Left renal cortex interstitium (tissue), 4 donors: ENCODE measurements at regions not wholly inside any gene's neighbourhood (a gene's known extent, or its start where the extent isn't known, plus 50 kb on each side); places are given as distances from the start of the nearest gene placed in this dataset.

Experiments
- DNase-seq, 4 donors: peaks; one replicate each; pipeline ENCODE4 v3.0.0-alpha.2; 2013; ENCODE audit warnings: low read depth in 4 of 4, low spot score in 2 of 4, missing footprints in 1 of 4

DNA sequence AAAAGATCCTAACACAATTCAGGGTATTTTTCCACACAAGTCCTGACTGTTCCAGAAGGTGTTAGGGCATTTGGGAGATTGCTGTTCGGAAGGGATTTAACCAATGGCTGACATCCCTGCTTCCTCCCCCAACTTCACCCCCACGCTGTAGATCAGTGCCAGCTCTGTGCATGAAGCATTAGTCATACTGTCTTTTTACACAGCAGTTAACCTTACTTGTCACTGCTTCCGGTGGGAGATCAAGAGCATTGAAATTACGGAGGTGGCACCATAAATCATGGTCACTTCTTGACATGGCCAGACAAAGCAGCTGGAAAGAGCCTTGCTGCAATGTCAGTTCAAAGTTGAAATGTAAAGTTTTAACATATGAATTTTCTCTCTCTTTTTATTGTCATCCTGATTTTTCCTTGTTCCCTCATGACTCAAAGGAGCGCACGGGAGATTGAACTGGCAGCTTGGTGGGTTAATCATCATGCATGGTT is 70.2 kb downstream of the HRH4 start:
- peak in 3 of 4 donors; percentile 61 to 66 (median 62) for DNase-seq

DNA sequence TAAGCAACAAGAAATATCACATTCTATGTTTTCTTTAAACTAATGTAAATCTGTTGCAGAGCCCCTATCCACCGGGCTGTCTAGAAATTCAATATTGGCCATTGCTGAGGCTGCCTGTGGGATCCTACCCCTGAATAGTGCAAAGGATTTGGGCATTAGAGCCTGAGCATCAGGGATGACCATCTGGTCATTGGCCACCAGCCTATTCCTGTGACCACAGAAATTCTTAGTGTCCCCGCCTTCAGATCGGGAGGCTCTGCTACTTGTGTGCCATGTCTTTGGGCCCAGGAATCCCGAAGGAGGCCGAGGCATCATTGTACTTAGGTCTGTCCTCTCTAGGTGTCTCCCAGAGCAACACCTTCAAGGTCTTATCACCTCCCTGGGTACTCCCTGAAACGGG is 73.8 kb downstream of the HRH4 start:
- DNase-seq, result no peak

DNA sequence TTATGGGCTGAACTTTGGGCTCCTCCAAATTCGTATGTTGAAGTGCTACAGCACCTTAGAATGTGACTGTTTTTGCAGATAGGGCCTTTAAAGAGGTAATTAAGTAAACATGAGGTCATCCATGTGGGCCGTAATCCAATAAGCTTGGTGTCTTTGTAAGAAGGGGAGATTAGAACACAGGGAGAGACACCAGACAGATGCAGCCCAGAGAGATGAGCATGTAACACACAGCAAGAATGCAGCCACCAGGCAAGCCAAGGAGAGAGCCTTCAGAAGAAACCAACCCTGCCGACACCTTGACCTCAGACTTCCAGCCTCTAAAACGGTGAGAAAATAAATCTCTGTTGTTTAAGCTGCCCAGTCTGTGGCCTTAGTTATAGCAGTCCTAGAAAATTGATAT is 74.3 kb downstream of the HRH4 start:
- DNase-seq, result no peak

DNA sequence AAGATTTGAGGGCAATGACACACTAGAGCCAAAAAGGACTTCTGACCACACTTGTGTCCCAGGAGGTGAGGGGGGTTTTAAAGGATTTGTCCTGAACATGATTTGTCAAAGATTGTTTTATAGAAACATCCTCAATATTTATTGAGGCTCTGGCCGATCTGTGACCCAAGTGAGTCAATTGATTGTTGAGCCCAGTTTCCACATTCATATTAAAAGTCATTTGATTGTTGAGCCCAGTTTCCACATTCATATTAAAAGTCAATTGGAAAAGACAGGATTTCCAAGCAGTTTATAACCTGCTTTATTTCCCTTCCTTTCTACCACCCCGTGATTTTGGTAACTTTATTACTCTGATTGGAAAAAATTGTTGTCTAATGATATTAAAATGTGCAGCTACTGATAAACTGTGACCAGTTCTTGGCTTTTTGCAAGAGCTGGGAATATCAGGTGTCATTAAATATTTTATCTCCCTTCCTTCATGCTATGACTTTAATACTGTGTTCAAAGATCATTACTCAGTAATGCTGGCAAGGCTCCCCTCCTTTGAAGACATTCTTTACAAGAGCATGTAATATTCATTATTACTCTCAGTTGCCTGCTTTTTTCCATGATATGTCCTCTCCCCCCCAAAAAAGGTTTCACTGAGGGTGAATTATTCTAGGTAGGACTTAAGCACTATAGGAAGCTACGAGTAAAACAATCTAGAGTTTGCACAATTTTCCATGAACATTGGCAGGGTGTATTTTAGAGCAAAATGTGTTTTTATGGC is 75.3 kb downstream of the HRH4 start:
- DNase-seq, result no peak

DNA sequence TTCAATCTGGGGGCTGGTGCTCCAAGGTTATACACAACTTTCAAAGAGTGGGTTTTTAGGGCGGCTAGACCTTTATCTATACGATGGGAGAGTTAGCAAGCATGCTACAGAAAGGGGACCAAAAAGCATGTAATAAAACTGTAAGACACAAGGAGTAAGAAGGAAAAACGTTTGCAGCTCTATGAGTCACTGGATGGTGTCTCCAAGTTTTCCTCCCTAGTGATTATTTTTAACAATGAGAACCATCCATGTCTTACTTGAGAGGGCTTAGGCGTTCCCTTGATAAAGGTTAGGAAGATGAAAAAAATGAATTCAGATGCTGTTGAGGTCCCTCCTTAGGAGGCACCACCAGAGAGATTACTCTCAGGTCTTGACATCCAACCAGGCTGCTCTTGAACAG is 75.9 kb downstream of the HRH4 start:
- DNase-seq, result no peak

DNA sequence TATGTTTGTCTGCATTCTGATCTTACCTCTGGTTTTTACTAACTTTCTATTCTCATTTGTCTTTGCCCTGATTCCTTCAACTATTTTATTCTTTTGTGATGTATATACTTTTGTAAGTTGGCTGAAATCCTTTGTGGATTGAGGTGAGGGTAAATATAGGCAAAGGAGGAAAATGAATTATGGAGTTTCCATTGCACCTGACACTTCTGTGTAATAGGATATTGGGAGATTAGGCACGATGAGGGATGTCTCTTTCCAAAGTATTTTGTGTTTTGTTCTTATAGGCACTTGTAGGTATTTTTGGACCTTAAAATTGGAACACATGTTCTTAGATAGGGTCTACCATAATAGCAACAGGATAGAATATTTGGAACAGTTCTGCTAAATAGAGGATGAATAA is 76.4 kb downstream of the HRH4 start:
- no peak for DNase-seq

DNA sequence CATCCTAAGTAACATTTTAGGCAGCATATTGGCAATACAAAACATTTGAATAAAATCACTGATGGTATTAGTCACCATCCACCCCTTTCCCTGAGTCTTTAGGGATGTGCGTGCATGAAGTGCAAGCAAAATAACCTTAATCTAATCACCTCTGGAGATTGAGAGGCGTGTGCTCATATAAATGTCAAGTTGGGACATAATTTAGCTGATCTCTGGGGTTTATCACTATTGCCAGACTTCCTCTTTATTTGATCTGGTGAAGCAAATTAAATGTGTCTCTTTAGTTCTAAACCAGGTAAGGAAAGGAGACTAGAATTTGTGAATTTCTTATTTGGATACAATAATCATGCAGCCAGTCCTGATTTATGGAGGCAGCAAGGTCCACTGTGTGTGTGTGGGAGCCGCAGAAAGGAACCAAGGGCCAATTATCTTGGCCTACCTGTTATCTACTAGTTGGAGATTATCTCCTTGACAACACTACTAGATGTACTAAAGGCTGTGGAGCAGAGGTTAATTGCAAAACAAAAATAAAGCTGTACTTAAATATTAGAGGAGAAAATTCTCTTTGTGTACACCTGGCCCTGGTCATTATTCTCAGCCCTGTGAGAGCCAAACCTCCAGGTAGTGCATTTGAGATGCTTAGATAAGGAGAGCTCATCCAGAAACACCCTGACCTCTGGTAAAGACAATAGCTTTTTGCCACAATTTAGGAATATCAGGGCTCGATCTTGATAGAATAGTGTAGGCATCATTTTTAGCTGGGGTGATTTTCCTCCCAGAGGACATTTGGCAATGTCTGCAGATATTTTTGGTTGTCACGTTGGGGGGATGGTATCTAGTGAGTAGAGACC is 78.2 kb downstream of the HRH4 start:
- no peak for DNase-seq

DNA sequence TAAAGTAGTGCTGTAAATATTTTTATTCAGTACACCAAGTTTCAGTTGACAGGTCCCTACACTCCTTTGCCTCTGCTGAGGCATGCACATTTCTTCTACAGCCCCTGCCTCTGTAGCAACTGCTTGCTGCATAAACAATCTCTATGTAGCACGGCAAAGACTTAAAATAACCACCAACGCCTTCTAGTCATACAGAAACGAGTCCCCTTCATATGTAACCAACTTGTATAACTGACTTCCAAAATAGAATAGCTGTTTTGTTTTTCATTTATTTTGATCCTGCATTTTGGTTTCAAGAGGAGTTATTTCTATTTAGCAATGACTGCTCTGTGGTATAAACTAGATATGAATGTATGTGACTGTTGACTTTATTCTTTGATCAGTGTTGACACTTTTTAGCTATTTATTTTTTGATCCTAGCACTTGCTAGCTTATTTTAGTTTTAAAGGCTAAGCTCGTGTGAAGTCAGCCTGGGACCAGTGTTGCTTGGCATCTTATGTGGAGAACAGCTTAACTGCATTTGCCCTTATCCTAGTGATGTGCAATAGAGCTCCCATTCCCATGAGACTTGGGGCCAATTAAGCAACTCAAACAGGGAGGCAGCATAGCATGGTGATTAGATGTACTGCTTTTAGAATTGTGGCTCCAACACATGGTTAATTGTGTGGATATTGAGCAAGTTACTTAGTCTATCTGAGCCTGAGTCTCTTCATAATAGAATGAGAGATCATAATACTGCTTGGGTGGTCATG is 79.6 kb downstream of the HRH4 start:
- DNase-seq, result no peak

DNA sequence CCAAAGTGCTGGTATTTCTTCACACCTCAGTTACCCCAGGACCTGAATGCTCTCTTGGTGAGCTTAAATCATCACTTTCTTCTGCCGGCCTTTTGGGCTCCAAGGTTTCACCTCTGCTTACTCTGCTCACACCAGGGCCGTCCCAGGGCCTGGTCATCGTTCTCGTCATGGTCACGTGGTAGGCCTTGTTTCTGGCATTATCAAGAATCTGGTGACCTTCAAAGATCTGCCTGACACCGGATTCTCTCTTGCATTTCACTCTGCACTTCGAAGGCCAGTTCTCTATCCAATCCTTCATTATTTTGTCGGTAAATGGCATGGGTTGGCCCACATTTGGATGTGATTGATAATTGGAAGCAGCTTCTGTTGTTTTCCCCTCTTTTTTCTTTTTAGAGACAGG is 80.5 kb downstream of the HRH4 start:
- no peak for DNase-seq

DNA sequence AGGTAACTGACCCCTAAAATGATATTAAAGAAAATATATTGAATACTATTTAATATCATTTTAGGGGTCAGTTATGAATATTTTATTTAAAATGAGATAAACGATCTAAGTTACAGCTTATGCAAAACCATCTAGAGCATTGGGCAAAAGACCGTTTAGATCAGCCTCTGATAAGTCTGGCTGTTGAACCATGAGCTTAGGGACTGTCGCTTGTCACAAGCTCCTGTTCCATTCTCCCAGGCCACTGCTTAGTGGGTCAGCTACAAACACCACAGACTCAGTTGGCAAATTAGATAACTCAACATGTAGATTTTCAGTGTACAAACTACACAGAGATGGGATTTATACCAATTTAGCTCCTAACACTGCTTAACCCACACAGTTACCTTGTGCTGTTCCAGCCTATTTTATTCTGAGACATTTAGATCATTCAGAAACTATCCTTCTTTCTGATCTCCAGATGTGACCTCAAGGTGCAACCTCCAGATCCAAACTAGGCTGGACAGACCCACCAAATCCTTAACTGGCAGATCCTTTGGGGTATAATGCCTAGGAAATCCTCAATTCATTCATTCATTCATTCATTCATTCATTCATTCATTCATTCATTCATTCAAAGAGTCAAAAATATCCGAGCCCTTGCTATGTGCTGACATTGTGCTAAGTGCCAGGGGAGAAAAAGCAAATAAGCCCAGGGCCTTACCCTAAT is 82.8 kb downstream of the HRH4 start:
- DNase-seq, result no peak

DNA sequence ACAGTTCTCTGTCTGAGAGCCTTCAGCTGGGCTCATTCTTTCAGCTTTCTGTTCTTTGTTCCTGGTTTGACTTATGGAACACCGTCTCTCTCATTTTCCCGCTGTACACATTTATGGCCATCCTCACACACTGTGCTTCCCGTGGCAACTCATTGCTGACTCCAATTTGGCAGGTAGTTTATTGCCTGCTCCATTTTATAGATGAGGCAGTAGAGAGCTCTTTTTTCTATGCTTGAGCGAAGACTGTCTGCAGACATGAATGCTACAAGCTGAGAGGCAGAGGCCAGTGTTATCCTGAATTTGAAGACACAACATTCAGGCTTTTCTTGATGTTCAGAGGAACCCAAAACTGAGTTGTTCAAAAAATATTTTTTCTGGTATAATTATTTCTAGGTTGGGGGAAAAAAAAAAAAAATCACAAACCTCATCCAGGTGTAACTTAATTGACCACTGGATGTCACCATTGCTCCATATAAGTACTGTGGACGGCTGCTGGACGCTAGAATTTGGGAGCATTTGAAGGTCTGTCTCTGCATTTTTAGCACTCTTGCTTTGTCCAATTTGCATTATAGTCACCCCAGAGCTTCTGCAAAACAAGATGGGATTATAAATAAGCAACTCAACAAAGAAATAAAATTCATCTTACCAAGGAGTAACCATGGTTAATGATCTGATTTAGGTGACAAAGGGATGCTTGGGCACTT is 83.5 kb downstream of the HRH4 start:
- DNase-seq, result no peak

DNA sequence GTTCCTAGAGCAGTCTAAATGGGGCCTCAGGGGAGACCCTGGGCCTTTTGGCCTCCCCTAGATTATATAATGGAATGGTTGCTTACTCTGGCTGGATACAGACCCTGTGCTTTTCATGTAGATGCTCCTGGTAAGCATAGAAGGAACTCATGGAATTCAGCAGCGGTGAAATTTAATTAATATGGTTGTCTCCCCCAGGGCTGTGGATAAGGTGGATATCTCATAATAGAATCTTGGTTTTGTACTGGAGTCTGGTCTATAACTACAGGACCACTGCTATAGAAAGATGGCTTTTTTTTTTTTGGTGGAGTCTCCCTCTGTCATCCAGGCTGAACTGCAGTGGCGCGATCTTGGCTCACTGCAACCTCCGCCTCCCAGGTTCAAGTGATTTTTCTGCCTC is 84.5 kb downstream of the HRH4 start:
- no peak for DNase-seq

DNA sequence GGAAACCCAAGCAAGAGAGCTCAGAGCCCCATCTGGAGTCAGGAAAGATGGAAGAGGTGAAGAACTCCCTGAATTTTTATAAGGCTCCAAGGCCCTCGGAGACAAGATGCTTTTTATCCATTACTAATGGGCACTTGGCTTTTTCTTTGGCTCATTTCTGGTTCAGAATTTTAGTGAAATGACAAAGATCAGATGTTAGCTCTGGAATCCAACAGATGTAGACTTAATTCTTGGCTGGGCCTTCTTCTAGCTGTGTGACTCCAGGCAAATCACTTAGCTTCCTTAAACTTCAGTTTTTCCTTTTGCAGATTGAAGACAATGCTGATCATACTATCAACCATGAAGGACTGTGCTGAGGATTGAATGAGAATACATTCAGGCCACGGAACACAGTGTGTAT is 85.2 kb downstream of the HRH4 start:
- no peak for DNase-seq

DNA sequence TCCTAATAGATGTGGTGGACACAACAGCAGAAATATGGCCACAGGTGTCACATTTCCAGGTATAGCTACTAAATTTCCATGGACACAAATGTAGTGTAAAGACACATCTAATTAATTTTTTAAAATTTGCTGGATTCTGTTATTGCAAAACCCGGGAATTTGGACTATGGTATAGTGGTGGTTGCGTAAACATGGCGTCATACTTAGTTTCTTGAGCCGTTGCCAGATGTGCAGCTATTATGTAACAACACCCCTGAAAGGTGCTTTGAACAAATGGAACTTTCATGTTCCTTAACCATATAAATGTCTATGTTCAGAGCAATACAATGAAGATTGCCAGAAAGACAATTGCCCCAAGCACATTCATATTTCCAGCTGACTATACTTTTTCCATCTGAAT is 85.9 kb downstream of the HRH4 start:
- DNase-seq, result no peak

DNA sequence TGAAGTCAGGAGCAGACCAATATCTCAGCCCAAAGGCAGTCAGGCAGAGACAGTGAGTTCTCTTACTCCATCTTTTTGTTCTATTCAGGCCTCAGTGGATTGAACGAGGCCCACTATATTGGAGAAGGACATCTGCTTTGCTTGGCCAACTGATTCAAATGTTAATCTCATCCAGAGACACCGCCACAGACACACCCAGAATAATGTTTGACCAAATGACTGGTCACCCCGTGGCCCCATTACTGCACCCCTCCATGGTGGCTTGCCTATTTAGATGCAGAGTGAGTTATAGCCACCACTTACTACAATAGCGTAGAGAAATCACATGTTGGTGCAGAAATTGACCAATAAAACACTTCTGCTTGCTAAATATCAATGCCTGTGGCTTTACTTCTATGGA is 88.1 kb downstream of the HRH4 start:
- no peak for DNase-seq

DNA sequence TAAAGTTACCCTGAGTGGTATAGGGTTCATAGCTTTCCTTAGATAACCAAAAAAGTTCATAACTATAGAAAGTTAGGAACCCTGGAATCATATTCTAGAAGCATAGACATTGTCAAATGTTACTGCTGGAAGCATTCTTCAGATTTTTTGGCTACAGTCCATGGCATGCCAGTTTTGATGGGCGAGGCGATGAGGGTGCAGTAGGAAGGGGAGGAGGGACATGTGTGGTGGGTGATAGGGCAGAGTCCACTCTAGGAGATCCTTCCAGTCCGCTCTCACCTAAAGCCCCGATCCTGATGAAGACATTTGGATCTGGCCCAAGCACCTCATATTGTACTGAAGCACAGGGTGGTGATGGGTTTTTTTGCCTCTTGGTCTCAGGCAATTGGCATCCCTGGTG is 91.8 kb downstream of the HRH4 start:
- no peak for DNase-seq

DNA sequence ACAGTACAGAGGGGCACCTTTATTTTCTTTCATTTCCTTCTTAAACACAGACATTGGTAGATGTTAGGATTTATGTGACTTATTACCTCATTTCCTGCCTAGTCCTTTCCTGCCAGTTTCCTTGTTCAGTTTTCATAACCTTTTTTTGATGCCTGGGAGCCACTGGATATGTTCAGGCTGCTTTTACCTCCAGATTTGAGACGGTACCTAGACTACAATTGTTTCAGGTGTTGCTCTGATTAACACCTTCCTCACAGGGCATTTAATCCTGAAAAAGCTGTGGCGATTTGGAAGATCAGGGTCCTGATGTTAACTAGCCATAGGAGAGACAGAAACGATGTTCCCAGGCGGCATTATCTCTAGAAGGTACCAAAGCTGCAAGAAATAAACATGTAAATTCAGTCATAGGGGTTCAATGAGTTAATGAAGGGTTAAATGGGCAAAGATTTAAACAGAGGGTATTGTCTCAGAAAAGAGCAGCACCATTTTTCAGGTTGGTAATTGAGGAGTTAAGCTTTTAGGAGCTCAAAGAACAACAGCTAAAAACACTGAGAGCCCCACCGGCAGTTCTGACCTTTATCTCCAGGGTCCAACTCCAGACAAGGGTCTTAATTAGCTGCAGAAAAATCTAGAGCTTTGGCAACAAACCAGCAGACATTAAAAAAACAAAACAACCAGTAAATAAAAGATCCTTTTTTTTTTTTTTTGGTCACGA is 93.3 kb downstream of the HRH4 start:
- no peak for DNase-seq

DNA sequence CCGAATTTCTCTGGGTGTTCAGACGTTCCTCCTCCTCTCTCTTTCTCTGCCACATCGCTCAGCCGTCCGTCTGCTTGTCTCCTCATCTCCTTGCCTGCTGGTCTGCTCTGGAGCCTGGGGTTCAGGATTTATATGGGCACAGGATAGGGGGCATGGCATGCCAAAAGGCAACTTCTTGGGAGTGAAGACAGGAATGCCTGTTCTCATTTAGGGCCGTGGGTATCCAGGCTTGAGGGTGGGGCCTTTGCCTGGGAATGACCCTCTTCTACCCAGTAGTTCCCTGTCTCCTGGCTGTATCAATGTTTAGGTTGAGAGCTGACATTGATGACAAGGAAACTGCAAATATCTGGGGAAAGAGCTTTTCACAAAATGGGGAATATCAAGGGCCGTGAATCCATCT is 98.0 kb downstream of the HRH4 start:
- no peak for DNase-seq

DNA sequence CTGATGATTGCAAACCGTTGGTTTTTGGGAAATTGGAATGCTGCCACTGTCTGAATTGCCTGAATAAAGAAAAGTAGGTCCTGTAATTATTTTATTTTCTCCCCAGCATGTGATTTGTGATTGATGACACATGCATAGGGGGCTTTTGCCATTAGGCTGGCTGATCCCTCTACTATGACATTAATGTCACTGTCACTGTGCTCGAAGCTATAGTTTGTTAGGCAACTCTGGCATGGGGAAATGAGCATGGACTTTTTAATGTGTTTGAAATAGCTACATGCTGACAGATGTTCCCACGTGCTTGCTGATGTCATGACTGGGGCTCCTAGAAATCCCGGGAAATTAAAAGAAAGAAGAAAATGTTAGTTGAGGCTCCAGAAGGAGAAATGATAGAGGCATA is 99.1 kb downstream of the HRH4 start:
- DNase-seq, result no peak
